Anterior cingulate cortex (tissue), 58 donors: ENCODE measurements at regions not wholly inside any gene's neighbourhood (a gene's known extent, or its start where the extent isn't known, plus 50 kb on each side); places are given as distances from the start of the nearest gene placed in this dataset.
A peak's percentile ranks its signal among the peaks of the same experiment; 100 is the strongest.
"Not testable (repeated sequence)": the region's sequence is repeated elsewhere in the genome, so short reads cannot be mapped to it uniquely, and the experiment has no call there.

Source experiments
- DNase-seq, 58 donors: peaks; one replicate each; lab custom pipeline; 2025; lab: John Stamatoyannopoulos, UW

DNA sequence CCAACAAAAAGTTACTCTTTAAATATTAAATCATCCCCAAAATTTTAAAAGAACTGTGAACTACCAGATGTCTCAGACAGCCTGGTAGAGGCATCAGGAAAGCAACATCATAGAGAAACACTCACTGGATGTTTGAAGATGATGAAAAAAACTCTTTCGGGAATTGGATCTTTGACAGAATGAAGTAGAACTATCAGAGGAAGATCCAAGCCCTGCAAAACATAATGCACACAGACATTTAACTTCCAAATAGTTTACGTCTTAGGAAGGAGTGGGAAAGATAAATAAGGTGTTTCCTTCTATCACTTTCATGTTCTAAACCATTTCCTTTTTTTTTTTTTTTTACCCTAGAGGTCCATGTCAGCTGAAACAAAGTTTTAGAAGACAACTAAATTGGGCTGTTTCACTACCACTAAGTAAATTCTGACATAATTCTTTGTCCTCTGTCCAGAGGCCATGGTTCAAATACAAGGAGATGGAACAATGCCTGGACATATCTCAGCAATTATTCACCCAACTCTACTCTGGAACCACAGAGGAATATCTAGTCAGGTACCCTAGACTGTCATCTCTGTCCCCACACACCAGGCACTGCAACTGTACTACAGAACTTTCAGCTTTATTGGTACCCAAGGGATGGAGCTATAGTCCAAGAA is 217.7 kb upstream of the INTU start:
- no peak for DNase-seq

DNA sequence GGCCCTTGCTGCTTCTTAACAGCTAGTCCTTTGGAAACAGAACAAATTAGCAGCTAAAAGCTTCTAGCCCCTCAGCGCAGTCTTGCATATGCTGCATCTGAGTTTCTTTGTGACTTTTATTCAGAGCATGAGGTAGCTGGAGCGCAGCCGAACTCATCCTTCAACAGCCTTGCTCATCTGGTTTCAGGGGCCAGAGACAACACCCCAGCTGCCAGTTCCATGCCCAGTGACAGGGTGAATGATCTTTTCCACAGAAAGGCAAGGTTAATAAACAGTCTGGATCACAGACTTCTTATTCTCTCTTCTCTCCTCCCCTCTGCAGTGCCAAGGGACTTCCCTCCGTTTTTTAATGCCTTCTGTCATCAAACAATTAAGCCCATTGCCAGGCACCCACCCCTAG is 216.6 kb upstream of the INTU start:
- DNase-seq: no peak

DNA sequence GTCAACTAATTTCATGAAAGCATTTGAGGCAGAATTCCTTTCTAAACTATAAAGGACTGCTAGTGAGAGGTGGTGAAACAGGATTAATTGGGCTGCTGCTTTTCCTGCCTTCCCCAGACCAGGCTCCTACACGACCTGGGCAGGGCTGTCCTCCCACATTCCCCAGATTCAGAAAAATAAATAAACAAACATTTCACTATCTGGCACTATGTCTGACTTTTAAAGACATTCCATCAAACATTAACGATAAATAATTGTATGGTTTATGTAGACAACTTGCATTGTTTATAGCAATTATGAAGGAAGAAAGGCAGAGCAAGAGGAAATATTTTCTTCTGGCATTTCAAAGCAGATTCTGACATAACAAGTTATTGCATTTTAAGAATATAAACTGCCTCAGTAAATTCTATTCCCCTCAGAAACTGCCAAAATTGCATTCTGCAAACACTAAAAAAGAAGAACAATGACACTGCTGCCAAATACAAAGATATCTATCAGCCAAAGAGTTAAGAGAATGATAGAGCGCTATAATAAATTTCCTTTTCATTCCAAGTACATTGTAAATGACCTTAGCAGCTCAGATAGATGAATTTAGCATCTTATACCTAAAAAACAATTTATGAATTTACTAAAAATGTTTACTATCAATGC is 214.7 kb upstream of the INTU start:
- DNase-seq: no peak

DNA sequence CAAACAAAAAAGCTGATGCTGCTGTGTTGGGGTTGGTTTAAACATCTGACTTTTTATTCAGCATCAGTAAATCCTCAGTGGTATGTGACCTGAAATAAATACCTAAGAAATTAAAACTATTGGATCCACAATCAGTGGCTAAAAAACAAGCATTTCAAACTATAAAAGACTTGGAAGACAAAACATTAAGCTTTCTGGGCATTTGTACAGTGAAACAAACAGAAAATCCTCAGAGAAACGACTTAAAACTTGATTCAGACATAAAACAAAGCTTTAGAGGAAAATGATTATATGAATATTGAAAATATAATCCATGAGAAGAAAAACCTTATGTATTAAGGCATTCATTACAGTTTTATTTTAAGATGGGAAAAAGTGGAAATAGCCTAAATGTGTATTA is 213.3 kb upstream of the INTU start:
- no peak for DNase-seq

DNA sequence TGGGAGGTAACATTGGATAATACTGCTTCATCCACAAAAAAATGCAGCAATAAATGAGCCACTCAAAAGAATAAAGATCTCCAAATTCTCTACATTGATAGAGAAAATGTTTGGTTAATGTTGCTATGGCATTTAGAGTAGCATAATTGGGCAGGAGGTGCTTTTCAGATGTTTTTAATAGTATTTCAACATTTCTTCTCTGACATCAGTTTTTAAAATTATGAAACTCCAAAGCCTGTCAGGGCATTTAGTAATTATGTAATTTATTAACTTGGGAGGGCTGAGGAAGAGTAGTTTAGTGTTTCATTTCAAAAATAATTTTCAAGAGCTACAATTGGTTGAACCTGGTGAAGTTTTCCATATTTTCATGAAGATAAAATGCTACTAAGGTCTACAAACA is 211.3 kb upstream of the INTU start:
- DNase-seq: no peak

DNA sequence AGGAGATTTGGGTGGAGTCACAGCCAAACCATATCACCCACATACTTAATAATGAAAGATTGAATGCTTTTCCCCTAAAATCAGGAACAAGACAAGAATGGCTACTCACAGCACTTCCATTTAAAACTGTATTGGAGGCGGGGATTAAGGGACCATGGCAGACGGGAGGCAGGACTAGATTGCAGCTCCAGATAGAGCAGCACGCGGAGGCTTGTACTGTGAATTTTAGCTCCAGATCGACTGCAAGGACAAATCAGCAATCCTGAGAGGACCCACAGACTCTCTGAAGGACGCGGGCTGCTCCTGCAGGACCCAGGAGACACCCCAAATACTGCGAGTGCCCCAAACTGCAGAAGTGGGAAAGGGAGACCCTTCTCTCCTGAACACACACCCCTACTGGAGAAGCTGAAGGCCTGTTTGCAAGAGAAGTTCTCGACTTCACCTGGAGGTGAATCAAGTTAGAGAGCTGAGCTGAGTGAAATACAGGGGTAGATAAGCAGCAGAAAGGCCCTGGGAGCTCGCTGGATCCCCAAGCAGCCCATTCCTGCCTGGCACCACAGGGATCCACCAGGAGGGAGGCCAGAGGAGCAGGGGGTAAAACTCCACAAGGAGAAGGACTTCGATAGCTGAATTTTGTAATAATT is 207.4 kb upstream of the INTU start:
- DNase-seq: no peak

DNA sequence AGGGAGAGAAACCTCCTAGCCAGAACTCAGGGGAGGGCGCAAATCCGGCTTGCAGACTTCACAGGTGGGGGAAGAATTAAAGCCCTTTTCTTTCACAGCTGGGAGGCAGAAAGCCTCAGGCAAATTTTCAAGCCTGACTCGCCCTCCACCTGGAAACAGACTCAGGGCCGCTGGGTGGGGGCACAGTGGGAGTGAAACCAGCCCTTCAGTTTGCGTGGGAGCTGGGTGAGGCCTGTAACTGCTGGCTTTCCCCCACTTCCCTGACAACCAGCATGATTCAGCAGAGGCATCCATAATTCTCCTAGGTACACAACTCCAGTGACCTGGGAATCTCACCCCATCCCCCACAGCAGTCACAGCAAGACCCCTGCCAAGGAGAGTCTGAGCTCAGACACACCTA is 206.9 kb upstream of the INTU start:
- DNase-seq: no peak

DNA sequence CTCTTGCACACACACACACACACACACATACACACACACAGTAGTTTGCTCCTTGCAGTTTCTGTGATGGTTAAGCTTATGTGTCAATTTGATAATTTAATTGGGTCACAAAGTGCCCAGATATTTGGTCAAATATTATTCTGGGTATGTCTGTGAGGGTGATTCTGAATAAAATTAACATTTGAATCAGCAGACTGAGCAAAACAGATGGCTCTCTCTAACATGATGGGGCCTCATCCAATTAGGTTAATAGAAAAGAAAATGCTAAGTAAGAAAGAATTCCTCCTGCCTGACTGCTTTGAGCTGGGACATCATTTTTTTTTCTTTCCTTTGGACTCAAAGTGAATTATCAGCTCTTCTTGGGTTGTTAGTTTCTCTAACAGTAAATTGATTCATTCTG is 191.2 kb upstream of the INTU start:
- DNase-seq: no peak

DNA sequence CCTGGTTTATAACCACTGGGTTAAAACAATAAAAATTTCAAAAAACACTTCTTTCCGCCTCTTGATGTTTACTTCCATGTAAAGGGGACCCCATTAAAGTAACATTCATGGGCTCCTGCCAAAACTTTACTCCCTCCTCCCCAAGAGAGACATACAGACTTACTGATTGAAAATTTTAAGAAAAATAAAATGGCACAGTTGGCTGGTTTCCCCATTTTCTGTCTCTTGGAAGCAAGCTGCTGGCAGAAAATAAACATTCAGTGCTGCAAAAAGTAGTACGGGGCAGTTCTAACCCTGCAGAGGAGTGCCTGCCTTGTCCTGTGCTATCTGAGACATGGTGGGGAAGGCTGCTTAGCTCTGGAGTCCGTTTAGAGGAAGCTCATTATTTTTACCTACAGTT is 187.3 kb upstream of the INTU start:
- no peak for DNase-seq

DNA sequence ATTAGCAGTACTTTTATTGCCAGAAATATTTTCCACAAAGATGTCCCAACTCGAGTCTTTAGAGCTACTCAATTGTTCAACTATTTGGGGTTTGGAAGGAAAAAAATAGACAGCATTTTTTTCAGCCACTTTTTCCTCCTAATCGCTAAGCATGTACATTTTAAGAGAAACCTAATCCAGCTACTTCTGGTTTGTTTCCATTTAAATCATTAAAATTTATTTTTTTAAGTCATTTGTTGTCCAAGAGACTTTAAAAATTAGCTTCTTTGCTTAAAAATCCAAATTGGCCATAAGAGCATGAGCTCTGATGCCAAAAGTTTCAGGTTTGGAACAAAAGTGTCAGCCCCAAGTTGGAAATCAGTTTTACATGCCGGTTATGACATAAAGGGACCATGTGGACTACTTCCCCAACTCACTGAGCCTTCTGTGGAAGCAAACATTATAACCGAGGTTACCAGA is 186.3 kb upstream of the INTU start:
- no peak for DNase-seq

DNA sequence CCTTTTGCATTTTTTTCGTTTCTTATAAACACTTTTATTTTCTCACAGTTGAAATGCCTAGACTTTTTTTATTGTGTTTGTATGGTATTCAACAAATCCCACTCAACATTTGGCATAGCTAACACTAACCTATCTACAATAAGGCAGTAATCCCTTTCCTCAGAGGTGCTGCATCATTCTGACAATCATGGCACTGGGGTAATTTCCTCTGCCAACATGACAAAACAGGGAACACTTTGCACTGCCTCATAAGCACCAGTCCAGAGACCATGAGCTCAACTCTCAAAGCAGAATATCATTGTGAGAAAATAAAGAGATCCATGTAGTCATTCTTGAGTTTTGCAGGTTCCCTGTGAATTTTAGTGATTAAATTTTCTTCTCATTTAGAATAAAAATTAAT is 183.8 kb upstream of the INTU start:
- DNase-seq: no peak

DNA sequence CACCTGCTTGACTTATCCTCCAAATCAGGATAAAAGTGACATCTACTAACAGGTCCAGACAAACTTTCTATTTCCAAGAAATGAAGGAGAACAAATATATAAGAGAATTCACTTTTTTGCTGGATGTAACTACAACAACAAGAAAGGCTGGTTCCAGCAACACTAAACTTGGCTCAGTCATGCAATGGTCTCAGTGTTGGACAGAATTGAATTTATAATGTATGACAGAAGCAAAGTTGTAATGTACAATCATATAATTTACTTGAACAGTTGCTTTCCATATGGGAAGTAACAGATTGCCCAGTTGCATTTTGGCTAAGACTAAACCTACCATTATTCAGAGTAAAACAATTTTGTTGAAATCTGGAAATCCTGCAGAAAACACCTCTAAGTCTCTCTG is 183.3 kb upstream of the INTU start:
- DNase-seq: peak in 2 of 58 donors; percentile 2 to 19

DNA sequence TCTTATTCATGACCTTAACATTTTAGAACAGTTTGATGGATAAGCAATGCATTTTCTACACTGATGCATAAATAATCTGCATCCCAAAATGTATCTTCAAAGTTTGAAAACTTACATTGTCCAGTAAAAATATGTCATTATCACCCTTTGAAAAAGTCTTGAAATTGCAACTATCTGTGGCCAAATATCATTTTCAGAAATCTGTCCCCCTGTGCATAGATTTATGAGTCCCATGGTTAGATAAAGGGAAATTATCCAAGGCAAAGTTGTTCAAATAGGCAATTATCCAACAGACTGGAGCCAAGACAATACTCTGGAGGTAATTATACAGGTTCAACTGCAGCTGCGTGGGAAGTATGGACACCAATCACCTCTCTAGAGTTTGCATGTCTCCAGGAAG is 182.5 kb upstream of the INTU start:
- no peak for DNase-seq

DNA sequence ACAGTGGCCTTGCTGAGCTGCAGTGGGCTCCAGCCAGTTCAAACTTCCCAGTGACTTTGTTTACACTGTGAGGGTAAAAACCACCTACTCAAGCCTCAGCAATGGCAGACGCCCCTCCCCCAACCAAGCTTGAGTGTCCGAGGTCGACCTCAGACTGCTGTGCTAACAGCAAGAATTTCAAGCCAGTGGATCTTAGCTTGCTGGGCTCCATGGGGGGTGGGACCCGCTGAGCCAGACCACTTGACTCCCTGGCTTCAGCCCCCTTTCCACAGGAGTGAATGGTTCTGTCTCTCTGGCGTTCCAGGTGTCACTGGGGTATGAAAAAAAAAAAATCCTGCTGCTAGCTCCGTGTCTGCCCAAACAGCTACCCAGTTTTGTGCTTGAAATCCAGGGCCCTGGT is 168.9 kb upstream of the INTU start:
- no peak for DNase-seq

DNA sequence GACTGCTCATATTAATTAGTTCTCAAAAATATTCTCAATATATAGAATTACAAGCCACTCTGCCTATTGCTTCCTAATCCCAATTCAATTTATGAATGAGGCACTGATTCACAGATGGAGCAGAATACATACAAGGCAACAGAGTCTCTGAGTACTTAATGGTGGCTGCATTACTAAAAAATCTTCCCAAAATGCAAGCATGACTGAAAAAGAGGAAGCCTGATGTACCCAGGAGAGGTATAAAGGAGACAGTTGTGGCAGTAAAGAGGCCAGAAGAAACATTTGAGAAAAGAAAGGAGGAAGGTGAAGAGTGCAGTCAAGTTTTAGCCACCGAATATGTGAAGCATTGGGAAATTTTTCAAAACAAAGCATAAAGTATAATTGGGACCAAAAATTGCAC is 163.2 kb upstream of the INTU start:
- no peak for DNase-seq

DNA sequence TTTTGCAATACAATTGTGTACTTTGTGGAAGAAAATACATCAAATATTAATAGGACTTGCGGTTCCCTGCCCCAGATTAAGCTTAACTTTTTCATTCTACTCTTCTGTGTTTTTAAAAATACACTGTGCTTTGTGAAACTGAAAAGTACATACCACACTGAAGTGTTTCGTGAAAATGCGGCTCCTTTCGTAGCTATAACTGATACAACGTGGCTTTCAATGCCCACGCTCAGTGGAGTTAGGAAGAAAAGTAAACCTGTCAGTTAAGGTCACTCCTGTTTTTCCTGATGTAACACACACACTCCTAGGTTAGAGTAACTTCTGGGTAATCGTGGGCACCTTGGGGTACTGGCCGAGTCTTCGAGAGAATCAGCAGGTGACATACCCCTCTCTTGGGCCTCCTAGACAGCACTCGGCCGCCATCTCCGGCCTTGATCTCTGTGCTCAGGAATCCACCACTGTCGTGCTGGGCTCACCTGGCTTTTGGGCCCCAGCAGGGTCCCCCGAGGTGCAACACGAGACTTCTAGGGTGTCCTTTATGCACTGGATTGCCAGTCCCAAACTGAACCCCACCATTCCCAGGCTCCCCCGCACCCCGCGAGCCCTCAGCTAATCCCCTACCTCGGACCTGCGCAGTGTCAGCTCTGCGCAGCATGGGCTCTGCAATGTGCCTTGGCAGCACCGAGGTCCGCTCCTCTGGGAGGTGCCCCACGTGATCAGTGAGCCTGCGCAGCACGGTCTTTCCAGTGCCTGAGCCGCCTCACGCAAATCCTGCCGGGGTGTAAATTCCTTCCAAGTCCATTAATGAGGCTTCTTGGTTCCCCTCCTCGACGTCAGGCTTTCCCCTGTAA is 162.6 kb upstream of the INTU start:
- DNase-seq: no peak

DNA sequence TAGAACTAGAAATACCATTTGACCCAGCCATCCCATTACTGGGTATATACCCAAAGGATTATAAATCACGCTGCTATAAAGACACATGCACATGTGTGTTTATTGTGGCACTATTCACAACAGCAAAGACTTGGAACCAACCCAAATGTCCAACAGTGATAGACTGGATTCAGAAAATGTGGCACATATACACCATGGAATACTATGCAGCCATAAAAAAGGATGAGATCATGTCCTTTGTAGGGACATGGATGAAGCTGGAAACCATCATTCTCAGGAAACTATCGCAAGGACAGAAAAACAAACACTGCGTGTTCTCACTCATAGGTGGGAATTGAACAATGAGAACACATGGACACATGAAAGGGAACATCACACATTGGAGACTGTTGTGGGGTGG is 154.5 kb upstream of the INTU start:
- DNase-seq: not testable (repeated sequence)

DNA sequence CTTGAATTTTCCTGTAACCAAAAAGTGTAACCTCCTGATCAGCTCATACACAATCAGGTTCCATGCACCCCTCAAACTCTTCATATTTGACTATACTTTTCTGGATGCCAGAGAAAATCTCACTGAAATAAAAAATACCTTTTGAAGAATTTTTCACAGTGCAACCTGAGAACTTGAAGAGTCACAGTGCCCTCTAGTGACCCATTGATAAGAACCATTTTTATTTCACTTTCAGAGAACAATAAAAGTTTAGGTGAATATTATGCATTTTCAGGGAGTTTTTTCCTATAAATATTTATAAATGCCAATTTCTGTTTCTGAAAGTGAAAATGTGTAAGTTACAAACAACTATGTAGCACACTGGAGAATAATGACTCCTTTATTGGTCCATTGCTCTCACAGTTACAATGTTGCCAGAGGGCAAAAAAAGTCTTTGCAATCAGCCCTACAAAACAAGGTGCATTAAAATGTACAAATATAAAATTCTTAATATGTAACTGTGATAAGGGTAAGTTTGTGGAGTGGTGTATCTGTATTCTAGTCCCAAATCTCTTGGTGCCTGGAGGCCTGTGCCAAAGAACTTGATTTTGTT is 153.6 kb upstream of the INTU start:
- DNase-seq: no peak

DNA sequence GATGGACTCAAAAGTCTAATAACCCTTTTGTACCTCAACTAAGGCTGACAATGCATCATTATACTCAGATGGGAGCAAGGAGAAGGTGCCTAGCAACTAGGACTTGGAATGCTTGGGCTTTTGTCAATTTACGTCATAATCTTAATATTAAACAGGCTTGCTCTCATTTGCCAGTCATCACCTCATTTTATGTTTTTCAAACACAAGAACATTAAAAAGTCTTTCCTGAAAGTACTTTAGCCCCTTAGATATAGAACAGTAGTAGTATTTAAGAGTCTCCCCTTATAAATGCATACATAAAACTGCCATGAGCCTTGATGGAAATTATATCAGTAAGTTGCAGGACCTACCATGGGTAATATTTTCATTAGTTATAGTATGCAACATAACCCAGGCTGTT is 150.7 kb upstream of the INTU start:
- no peak for DNase-seq

DNA sequence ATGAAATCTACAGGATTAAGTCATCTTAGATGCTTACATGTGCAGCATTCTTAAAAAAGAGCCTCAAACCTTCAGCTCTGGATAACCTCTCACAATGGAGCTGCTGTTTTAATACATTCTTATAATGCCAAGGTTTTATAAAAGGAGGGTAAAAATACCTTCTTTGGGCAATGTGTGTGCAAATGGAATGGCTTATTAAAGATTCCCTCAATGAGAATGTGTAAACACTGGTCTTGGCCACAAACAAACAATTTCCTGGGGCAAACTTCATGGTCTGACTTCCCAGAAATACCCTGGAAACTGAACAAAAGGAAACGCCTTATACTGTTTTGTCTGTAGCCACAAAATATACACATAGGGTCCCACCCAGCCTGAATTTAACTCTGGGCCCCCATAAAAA is 148.6 kb upstream of the INTU start:
- DNase-seq: no peak

DNA sequence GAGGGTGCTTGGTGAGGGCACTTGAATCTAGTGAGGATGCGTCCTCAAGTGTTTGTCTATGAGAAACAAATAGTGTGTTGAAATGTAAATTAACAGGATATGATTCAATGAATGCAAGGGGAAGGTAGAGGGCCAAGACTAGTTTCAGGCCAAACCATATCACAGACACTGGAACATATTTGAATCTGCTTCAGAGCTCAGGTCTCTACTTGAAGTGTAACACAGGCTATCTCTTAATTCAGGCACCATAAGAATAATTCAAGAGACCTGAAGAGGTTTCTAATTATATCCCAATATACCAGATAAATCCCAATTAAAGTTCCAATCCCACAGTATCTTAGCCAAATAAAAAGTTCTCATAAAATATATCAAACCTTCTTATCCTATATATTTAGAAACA is 146.5 kb upstream of the INTU start:
- no peak for DNase-seq
